Mucosa of descending colon (tissue), 3 donors: ENCODE measurements at regions not wholly inside any gene's neighbourhood (a gene's known extent, or its start where the extent isn't known, plus 50 kb on each side); places are given as distances from the start of the nearest gene placed in this dataset.

Experiments used
- ATAC-seq: fragments of 200-7000 bp; cut with Tn5 transposase; one replicate; pipeline ENCODE4 v1.9.1; 2020; ENCODE audit warnings: mild to moderate bottlenecking, moderate library complexity
- DNase-seq, 3 donors: peaks; one replicate each; pipeline ENCODE4 v3.0.0-alpha.2; 2020
- H3K36me3 ChIP-seq: fragments of 200-600 bp; one replicate; pipeline ENCODE4 v1.8.0; 2021; ENCODE audit warnings: low read depth, mild to moderate bottlenecking
- H3K4me1 ChIP-seq: fragments of 200-600 bp; one replicate; pipeline ENCODE4 v1.8.0; 2021; ENCODE audit warnings: low read depth, mild to moderate bottlenecking
- H3K4me3 ChIP-seq: fragments of 200-600 bp; one replicate; pipeline ENCODE4 v1.8.0; 2021; ENCODE audit warnings: mild to moderate bottlenecking
- H3K9me3 ChIP-seq: fragments of 200-600 bp; one replicate; pipeline ENCODE4 v1.8.0; 2021; ENCODE audit warnings: mild to moderate bottlenecking
- intact Hi-C, 2 donors: fragments of 100-400 bp; cut with DNase I in 1 of 2; cut with micrococcal nuclease in 1 of 2; formaldehyde crosslinking; loops; one replicate each; pipeline versions ENCODE4 v1.11.0 to v1.11.1; 2022; cut with DNase I, micrococcal nuclease
- TF ChIP-seq, protein P1 (sequence below): fragments of 200-600 bp; IDR thresholded peaks from one replicate; pipeline ENCODE4 v1.8.0; 2022; ENCODE audit warnings: antibody characterized with exemption, mild to moderate bottlenecking
- donor health status: DM: no; HTN: no; CAD: no; lungs with moderate emphysema.
- donor health status: DM: no; HTN: no; CAD: no.
- donor health status: DM: no; HTN: yes; CAD: no.

DNA sequence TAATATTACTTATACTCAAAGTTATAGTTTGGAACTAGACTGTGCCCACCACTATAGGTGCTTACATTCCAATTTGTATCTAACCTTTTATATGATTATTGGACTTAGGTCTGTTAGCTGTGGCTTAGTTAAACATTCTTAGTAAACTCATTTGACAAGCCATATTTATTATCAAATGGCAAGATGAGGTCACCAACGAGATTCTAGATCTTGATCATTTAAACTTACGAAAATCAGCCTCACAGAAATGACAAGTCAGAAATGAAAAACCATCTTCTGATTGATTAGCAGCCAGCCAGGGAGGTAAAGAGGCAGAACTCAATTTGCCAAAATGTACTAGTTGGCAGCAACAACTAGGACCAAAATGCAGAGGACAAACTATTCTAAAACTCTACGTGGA lies 100.4 kb upstream of the STK17B start:
- intact Hi-C loops, result no loop called here
- DNase-seq, result no peak
- TF ChIP-seq, protein P1, sequence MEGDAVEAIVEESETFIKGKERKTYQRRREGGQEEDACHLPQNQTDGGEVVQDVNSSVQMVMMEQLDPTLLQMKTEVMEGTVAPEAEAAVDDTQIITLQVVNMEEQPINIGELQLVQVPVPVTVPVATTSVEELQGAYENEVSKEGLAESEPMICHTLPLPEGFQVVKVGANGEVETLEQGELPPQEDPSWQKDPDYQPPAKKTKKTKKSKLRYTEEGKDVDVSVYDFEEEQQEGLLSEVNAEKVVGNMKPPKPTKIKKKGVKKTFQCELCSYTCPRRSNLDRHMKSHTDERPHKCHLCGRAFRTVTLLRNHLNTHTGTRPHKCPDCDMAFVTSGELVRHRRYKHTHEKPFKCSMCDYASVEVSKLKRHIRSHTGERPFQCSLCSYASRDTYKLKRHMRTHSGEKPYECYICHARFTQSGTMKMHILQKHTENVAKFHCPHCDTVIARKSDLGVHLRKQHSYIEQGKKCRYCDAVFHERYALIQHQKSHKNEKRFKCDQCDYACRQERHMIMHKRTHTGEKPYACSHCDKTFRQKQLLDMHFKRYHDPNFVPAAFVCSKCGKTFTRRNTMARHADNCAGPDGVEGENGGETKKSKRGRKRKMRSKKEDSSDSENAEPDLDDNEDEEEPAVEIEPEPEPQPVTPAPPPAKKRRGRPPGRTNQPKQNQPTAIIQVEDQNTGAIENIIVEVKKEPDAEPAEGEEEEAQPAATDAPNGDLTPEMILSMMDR, result no peak
- H3K4me1 ChIP-seq, result peaks cover 41% of the 10 kb centered on the region
- no peaks in the 10 kb centered on the region for H3K9me3 ChIP-seq
- H3K36me3 ChIP-seq, result no peaks in the 10 kb centered on the region
- no peak overlapping the region for H3K4me3 ChIP-seq
- no peak for ATAC-seq

DNA sequence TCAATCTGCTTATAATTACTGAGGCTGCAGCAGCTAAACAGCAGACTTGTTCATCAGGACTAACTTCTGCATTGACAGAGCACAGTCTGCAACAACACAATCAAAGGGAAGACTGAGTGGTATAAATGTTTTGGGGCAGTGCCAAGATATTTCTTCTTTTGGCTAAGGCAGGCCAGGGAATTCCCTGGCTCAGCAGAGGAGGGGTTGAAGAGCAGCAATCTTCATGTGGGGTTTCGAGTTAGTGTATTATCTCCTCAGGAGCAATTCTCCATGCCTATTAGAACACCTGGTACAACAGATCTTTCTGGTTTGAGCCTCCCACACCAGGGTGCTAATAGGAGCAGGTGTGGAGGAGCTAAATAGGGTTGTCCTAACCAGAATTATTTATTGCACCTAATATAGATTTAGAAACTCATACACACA lies 103.0 kb upstream of the STK17B start:
- ATAC-seq (peak; percentile 33), DNase-seq (peak in 1 of 3 donors; percentile 42)
- intact Hi-C loops, result no loop called here
- H3K36me3 ChIP-seq, result no peaks in the 10 kb centered on the region
- H3K4me3 ChIP-seq, result no peak overlapping the region
- H3K4me1 ChIP-seq, result peaks cover 29% of the 10 kb centered on the region
- TF ChIP-seq, protein P1, result no peak
- H3K9me3 ChIP-seq, result no peaks in the 10 kb centered on the region

DNA sequence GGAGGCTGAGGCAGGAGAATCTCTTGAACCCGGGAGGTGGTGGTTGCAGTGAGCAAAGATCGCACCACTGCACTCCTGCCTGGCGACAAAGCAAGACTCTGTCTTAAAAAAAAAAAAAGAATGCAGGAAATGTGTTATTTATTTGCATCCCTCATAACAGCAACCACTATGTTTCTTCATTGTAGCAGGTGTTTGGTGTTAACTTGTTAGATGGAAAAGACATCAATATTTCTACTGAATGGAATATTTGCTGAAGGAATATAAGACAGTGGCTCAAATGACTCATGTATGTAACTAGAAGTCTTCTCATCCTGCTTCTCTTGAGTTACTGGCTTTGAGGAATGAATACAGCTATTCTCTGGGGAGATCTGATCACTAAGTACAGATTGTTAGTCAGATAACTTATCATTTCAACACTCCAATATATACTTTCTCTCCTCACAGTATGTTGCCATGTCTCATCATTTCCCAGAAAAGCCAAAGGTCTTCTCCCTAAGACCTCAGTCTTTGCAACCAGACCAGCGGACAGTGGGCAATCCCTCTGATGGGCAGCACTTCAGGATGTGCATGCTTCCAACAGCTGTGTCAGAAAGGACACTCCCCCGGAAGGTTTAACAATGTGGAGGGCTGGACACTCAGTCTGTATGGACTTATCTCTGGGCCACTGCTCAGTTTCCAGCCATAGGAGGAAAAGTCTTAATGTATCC lies 104.4 kb upstream of the STK17B start:
- peak; percentile 64 for ATAC-seq

DNA sequence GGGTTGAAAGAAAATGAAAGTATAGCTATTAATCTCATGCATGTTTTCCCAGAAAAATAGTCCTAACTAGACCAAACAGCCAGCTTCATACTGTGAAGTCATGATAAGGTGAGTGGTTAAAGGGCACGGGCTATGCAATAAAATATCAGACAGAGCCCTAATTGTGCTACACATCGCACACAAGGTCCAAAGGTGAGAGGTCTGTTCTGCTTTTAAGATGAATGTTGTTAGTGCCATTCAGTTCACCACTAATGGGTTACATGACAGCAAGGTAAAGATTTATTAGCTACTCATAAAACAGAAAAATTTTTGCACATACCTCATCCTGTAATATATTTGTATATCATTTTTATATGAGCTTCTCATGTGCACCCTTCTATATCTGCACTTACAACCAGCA lies 105.0 kb upstream of the STK17B start:
- TF ChIP-seq, protein P1, result no peak
- peaks cover 22% of the 10 kb centered on the region for H3K4me1 ChIP-seq
- ATAC-seq (peak; percentile 92), DNase-seq (peak in 1 of 3 donors; percentile 53)
- no peaks in the 10 kb centered on the region for H3K9me3 ChIP-seq
- intact Hi-C loops, result loop anchor here in 1 of 2 donors (1.0 kb wide), 1 partner anchor 198 kb away; no protein-coding TSS in a partner anchor
- no peak overlapping the region for H3K4me3 ChIP-seq
- H3K36me3 ChIP-seq, result no peaks in the 10 kb centered on the region

More for the DNA sequence above, 104.4 kb upstream of the STK17B start:
- TF ChIP-seq, protein P1, result no peak
- H3K4me1 ChIP-seq, result peaks cover 22% of the 10 kb centered on the region
- intact Hi-C loops, result loop anchor here in 1 of 2 donors (1.0 kb wide), 1 partner anchor 197 kb away; no protein-coding TSS in a partner anchor
- no peaks in the 10 kb centered on the region for H3K9me3 ChIP-seq
- DNase-seq, result no peak
- no peak overlapping the region for H3K4me3 ChIP-seq
- no peaks in the 10 kb centered on the region for H3K36me3 ChIP-seq

DNA sequence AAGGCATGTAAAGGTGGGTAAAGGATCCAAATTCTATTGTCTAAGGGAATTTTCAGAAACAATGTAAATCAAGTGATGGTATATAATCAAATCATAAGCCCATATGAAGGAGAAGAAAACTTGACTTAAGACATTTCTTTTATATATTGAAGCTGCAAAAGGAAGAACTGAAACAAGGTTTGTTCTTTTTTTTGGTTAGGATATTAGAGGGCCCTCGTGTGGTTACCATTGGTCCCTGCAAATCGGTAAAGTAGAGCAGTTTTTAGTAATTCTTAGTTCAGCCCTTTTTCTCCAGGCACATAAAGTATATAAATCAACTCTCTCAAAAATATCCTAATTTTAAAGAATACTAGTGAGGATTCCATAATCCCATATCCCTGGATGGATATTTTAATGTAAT lies 105.6 kb upstream of the STK17B start:
- DNase-seq, result peak in 1 of 3 donors; percentile 52
- H3K4me3 ChIP-seq, result no peak overlapping the region
- TF ChIP-seq, protein P1, result peak; percentile 37
- no peaks in the 10 kb centered on the region for H3K36me3 ChIP-seq
- H3K4me1 ChIP-seq, result peaks cover 22% of the 10 kb centered on the region
- ATAC-seq, result peak; percentile 59
- intact Hi-C loops, result no loop called here
- no peaks in the 10 kb centered on the region for H3K9me3 ChIP-seq
